ENCODE measurements at regions not wholly inside any gene's neighbourhood (a gene's known extent, or its start where the extent isn't known, plus 50 kb on each side); places are given as distances from the start of the nearest gene placed in this dataset.
A peak's percentile ranks its signal among the peaks of the same experiment; 100 is the strongest.

- no peaks in the 10 kb centered on the region for H4K20me1 ChIP-seq (ENCODE audit: insufficient read depth)
- H3K36me3 ChIP-seq (ENCODE audit: control insufficient read depth in 1 of 2, insufficient read depth in 2 of 2, low read length in 2 of 2) = no peaks in the 10 kb centered on the region
- no peaks in the 10 kb centered on the region for H3K79me2 ChIP-seq (ENCODE audit: insufficient read depth, low read length)
- no peaks in the 10 kb centered on the region for H3K4me1 ChIP-seq (ENCODE audit: control insufficient read depth in 1 of 2, insufficient read depth in 2 of 2, low read length in 2 of 2)
- DNase-seq (ENCODE audit: low read depth, low spot score) (peak; percentile 15), ATAC-seq (peak; percentile 87)
- ChIA-PET POLR2A (no interaction called here), RAD21 (ENCODE audit: low non-redundant PET in 1 of 2, low total read pairs in 2 of 2, uncharacterized antibody in 2 of 2, unreplicated experiment in 2 of 2) (no interaction called here), CTCF (interaction anchor here (0.6 to 1.4 kb wide), 6 partner anchors 13 to 1037 kb away, joined by 3 to 5 read pairs (median 3); no protein-coding TSS in a partner anchor)
- TF ChIP-seq EZH2 (IDR thresholded peaks at IDR 0.05) = no peak
- TF ChIP-seq POLR2A (IDR thresholded peaks at IDR 0.05; ENCODE audit: borderline replicate concordance, extremely low read depth, insufficient read depth, insufficient read length) = no peak
- no peak for TF ChIP-seq REST (IDR thresholded peaks at IDR 0.05; ENCODE audit: low read depth)
- TF ChIP-seq YY1 (IDR thresholded peaks at IDR 0.05; ENCODE audit: extremely low read depth, insufficient replicate concordance, low read depth, low read length) = no peak
- TF ChIP-seq CBX3 (IDR thresholded peaks at IDR 0.05; ENCODE audit: low read depth) = no peak
- TF ChIP-seq CTCF (IDR thresholded peaks at IDR 0.05 in 2 of 3, conservative IDR thresholded peaks at IDR 0.05 in 1 of 3; ENCODE audit: borderline replicate concordance in 1 of 3, insufficient read depth in 1 of 3, low read depth in 2 of 3, low read length in 2 of 3) = peak; percentile 61 to 96 (median 83)
- TF ChIP-seq RAD21 (IDR thresholded peaks at IDR 0.05; ENCODE audit: low read depth) = peak; percentile 72
- no peak for TF ChIP-seq ZNF274 (IDR thresholded peaks at IDR 0.05; ENCODE audit: low read depth, low read length)
- TF ChIP-seq EGR1 (IDR thresholded peaks at IDR 0.05; ENCODE audit: low read depth) = no peak
- TF ChIP-seq SRF (IDR thresholded peaks at IDR 0.05; ENCODE audit: low read depth) = no peak
- no peak overlapping the region for H3K27ac ChIP-seq (ENCODE audit: low read depth, low read length)
- no TSS peak for BruUV-seq (replicated peaks)
- H3K4me2 ChIP-seq (ENCODE audit: low read length) = no peak overlapping the region
- H3K9ac ChIP-seq (ENCODE audit: low read length) = no peak overlapping the region
- intact Hi-C loops (cut with micrococcal nuclease) = loop anchor here (2.0 to 5.0 kb wide), 2 partner anchors 592 to 1037 kb away; no protein-coding TSS in a partner anchor
- no peak overlapping the region for H2AFZ ChIP-seq (ENCODE audit: low read depth, low read length, poor library complexity, severe bottlenecking)
- no peak overlapping the region for H3K4me3 ChIP-seq (replicated peaks in 1 of 2; ENCODE audit: low read depth in 1 of 2, low read length in 2 of 2)
- no peaks in the 10 kb centered on the region for H3K9me2 ChIP-seq (ENCODE audit: insufficient read depth)
- no peaks in the 10 kb centered on the region for H3K27me3 ChIP-seq (ENCODE audit: insufficient read depth, low read length)
- H3K9me3 ChIP-seq (ENCODE audit: control insufficient read depth in 1 of 2, insufficient read depth in 1 of 2, low read depth in 1 of 2, low read length in 2 of 2) = no peaks in the 10 kb centered on the region
These were observed 177.2 kb downstream of the OSTF1 start for GRCh38 chr9:75265525-75265972.
